ENCODE measurements at regions not wholly inside any gene's neighbourhood (a gene's known extent, or its start where the extent isn't known, plus 50 kb on each side); places are given as distances from the start of the nearest gene placed in this dataset.

- TF ChIP-seq CTCF (conservative IDR thresholded peaks at IDR 0.05 in 1 of 2, IDR thresholded peaks at IDR 0.05 in 1 of 2; ENCODE audit: low read depth in 1 of 2, low read length in 2 of 2) (no peak), EZH2 (IDR thresholded peaks at IDR 0.05; ENCODE audit: low read length, missing control alignments) (no peak)
These were observed 84.8 kb upstream of the MAP1LC3B2 start for GRCh38 chr12:116474331-116474730.

Data from fibroblast of lung (primary cell).